Heart left ventricle (tissue), 16 donors: ENCODE measurements at regions not wholly inside any gene's neighbourhood (a gene's known extent, or its start where the extent isn't known, plus 50 kb on each side); places are given as distances from the start of the nearest gene placed in this dataset.

Experiments
- ATAC-seq, 4 donors: fragments of 200-7000 bp; cut with Tn5 transposase; one replicate each; pipeline ENCODE4 v1.9.1; 2020 to 2022; ENCODE audit warnings: moderate library complexity in 4 of 4, mild to moderate bottlenecking in 3 of 4, moderate number of reproducible peaks in 1 of 4
- DNase-seq, 5 donors: peaks; one replicate each; pipeline ENCODE4 v3.0.0-alpha.2; 2020
- H3K27ac ChIP-seq, 12 donors: fragments of 200-600 bp; sonication (generic) in 4 of 12; one replicate each; pipeline versions ENCODE4 v1.5.0 to v1.8.0; 2016 to 2022; ENCODE audit warnings: mild to moderate bottlenecking in 2 of 12
- H3K27me3 ChIP-seq, 9 donors: fragments of 200-600 bp; sonication (generic) in 2 of 9; one replicate each; pipeline versions ENCODE4 v1.5.1 to v1.8.0; 2016 to 2022; ENCODE audit warnings: mild to moderate bottlenecking in 3 of 9
- H3K36me3 ChIP-seq, 9 donors: fragments of 200-600 bp; sonication (generic) in 2 of 9; one replicate each; pipeline versions ENCODE4 v1.5.0 to v1.8.0; 2018 to 2022; ENCODE audit warnings: mild to moderate bottlenecking in 2 of 9
- H3K4me1 ChIP-seq, 12 donors: fragments of 200-600 bp; sonication (generic) in 4 of 12; one replicate each; pipeline versions ENCODE4 v1.5.0 to v1.8.0; 2016 to 2022; ENCODE audit warnings: mild to moderate bottlenecking in 3 of 12
- H3K4me3 ChIP-seq, 12 donors: fragments of 200-600 bp; sonication (generic) in 4 of 12; one replicate each; pipeline versions ENCODE4 v1.5.0 to v1.8.0; 2017 to 2022; ENCODE audit warnings: mild to moderate bottlenecking in 9 of 12, moderate library complexity in 4 of 12
- H3K9me3 ChIP-seq, 12 donors: fragments of 200-600 bp; sonication (generic) in 4 of 12; one replicate each; pipeline versions ENCODE4 v1.5.0 to v1.8.0; 2016 to 2022; ENCODE audit warnings: mild to moderate bottlenecking in 1 of 12
- POLR2A ChIP-seq, 2 donors: fragments of 450-650 bp; IDR thresholded peaks; one replicate each; pipeline ENCODE4 v1.6.1; 2017; ENCODE audit warnings: antibody characterized with exemption in 2 of 2, mild to moderate bottlenecking in 2 of 2, moderate library complexity in 2 of 2
- WGBS, 4 donors: extraction: QIAGEN DNeasy Blood & Tissue Kit in 2 of 4; methylation state at CpG; one replicate each; pipeline versions ENCODE4 v1.1.5 to v1.1.7; 2013 to 2018; 5-methylcytosine and 5-hydroxymethylcytosine counted together
- intact Hi-C, 10 donors: fragments of 100-400 bp; cut with DNase I; formaldehyde crosslinking; loops; one replicate each; pipeline versions ENCODE4 v1.11.1 to v1.14.2; 2022
- TF ChIP-seq, protein P1 (sequence below), 12 donors: fragments of 200-600 bp; sonication (generic) in 4 of 12; IDR thresholded peaks; one replicate each; pipeline versions ENCODE4 v1.5.0 to v1.8.0; 2018 to 2022; ENCODE audit warnings: antibody characterized with exemption in 12 of 12, mild to moderate bottlenecking in 5 of 12
- donor health status: ischemic (EF 13 %, LVEDD 7.1; RV severe dilation, severe dysfunction).
- donor health status: healthy with polysubstance abuse.
- donor health status: DM: no; HTN: yes; CAD: no.
- donor health status: DM: no; HTN: no; CAD: no.
- donor health status: ischemic (EF 25% LVEDD 6.9; RV normal size, moderate dysfunction).
- donor health status: ischemic (EF 25% LVEDD 5.7; RV mildly dilated, moderate dysfunction).
- donor health status: healthy.
- donor health status: DM: yes; HTN: yes; CAD: no.
- donor health status: ischemic (EF 35%, LVEDD 5.7; RV mildly dilated, moderate dysfunction).
- donor health status: nonischemic (EF 11% LVEDD 7.7; RV severe dilation, severe dysfunction).
- donor health status: DM: yes; HTN: yes; CAD: no.
- donor health status: PGD.
- donor health status: ischemic (EF 29% LVEDD 5.4; RV normal size, mild dysfunction).
- donor health status: nonischemic (EF 23%, LVEDD 6.1; RV moderate dilation, normal function).

DNA sequence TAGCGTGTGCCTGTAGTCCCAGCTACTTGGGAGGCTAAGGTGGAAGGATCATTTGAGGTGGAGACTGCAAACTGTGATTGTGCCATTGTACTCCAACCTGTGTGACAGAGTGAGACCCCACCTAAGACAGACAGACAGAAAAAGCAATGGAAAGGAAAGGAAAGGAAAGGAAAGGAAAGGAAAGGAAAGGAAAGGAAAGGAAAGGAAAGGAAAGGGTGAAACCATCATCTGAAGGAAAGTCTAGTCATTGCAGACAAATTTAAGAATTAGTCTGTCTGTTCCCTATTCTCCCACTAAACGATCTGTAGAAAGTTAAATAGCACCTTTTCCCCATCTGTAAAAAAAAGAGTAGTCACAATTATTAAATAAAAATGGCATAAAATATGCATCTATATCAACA lies 91.1 kb upstream of the SKAP2 start:
- Histone ChIP-seq H3K9me3 (no peaks in the 10 kb centered on the region), H3K36me3 (no peaks in the 10 kb centered on the region), H3K27me3 (peaks cover 0 to 28% (median 0%) of the 10 kb centered on the region in 9 donors), H3K4me3 (no peak overlapping the region), H3K4me1 (no peaks in the 10 kb centered on the region), H3K27ac (no peak overlapping the region)
- no peak for TF ChIP-seq POLR2A (IDR thresholded peaks at IDR 0.05)
- TF ChIP-seq, protein P1, sequence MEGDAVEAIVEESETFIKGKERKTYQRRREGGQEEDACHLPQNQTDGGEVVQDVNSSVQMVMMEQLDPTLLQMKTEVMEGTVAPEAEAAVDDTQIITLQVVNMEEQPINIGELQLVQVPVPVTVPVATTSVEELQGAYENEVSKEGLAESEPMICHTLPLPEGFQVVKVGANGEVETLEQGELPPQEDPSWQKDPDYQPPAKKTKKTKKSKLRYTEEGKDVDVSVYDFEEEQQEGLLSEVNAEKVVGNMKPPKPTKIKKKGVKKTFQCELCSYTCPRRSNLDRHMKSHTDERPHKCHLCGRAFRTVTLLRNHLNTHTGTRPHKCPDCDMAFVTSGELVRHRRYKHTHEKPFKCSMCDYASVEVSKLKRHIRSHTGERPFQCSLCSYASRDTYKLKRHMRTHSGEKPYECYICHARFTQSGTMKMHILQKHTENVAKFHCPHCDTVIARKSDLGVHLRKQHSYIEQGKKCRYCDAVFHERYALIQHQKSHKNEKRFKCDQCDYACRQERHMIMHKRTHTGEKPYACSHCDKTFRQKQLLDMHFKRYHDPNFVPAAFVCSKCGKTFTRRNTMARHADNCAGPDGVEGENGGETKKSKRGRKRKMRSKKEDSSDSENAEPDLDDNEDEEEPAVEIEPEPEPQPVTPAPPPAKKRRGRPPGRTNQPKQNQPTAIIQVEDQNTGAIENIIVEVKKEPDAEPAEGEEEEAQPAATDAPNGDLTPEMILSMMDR (IDR thresholded peaks at IDR 0.05), result no peak
- intact Hi-C loops, result no loop called here
- DNase-seq (no peak), ATAC-seq (no peak)
- WGBS, 4 donors, result 70 to 85% (median 76%) methylated on average over 2 of the region's 2 CpGs

DNA sequence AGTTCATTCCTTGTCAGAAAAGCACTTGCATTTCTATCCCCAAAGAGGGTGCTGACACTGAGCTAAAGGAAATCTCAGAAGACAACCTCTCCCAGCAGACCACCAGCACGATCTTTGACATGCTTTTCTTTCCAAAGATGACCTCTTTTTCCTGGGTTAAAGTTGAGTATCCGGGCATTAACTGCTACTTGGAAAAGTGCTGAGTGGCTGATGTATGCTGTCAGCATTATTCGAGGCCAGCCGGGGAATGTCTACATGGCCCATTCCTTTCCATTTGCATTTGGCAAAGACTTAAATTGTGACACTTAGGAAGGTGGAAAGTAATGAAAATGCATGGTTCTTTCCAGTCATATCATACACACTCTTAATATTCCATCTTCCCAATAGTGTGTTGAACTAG lies 90.6 kb upstream of the SKAP2 start:
- H3K36me3 ChIP-seq, result no peaks in the 10 kb centered on the region
- no peak for ATAC-seq
- H3K9me3 ChIP-seq, result no peaks in the 10 kb centered on the region
- no peak for DNase-seq
- no peak overlapping the region for H3K27ac ChIP-seq
- H3K4me1 ChIP-seq, result no peaks in the 10 kb centered on the region
- TF ChIP-seq, protein P1 (IDR thresholded peaks at IDR 0.05), result no peak
- no peak for TF ChIP-seq POLR2A (IDR thresholded peaks at IDR 0.05)
- H3K4me3 ChIP-seq, result no peak overlapping the region
- WGBS, 4 donors, result 20 to 33% (median 28%) methylated on average over 4 of the region's 4 CpGs
- peaks cover 0 to 32% (median 0%) of the 10 kb centered on the region in 9 donors for H3K27me3 ChIP-seq
- intact Hi-C loops, result no loop called here

GRCh38 chr7:26951407-26951950 lies 87.1 kb upstream of the SKAP2 start:
- TF ChIP-seq, protein P1 (IDR thresholded peaks at IDR 0.05), result no peak
- no peak for TF ChIP-seq POLR2A (IDR thresholded peaks at IDR 0.05)
- intact Hi-C loops, result no loop called here
- ATAC-seq, result no peak

DNA sequence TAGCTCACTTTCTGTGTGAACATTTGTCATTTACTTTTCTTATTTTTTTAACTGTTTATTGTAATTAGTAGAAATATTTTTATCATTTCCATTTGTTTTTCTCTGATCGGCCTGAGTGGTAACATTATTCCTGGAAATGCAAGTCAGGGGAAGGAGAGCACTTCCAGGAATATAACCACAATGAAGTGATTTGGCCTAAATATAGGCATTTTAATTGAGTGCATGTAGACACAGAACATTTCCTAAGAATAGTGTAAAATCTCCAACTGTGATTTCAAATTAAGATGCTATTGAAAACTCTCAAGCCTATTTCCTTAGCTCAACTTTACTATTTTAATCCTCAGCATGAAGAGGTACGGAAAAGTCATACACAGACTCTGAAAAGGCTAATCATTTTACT lies 86.5 kb upstream of the SKAP2 start:
- Histone ChIP-seq H3K4me1 (no peaks in the 10 kb centered on the region), H3K36me3 (no peaks in the 10 kb centered on the region), H3K27me3 (peaks cover 0 to 52% (median 0%) of the 10 kb centered on the region in 9 donors), H3K4me3 (no peak overlapping the region), H3K27ac (no peak overlapping the region), H3K9me3 (no peaks in the 10 kb centered on the region)
- WGBS, 4 donors, result 69 to 74% (median 72%) methylated on average over 2 of the region's 2 CpGs
- ATAC-seq (no peak), DNase-seq (no peak)
- intact Hi-C loops, result no loop called here
- TF ChIP-seq, protein P1 (IDR thresholded peaks at IDR 0.05), result no peak
- TF ChIP-seq POLR2A (IDR thresholded peaks at IDR 0.05), result no peak

More at GRCh38 chr7:26951407-26951950, 87.1 kb upstream of the SKAP2 start:
- 86 to 91% (median 87%) methylated on average over 4 of the region's 4 CpGs for WGBS, 4 donors
- Histone ChIP-seq H3K9me3 (no peaks in the 10 kb centered on the region), H3K27ac (no peak overlapping the region), H3K4me3 (no peak overlapping the region), H3K27me3 (peaks cover 0 to 54% (median 0%) of the 10 kb centered on the region in 9 donors), H3K4me1 (no peaks in the 10 kb centered on the region), H3K36me3 (no peaks in the 10 kb centered on the region)
- no peak for DNase-seq
